Type B pancreatic cell (in vitro differentiated cells): ENCODE measurements at regions not wholly inside any gene's neighbourhood (a gene's known extent, or its start where the extent isn't known, plus 50 kb on each side); places are given as distances from the start of the nearest gene placed in this dataset.

Experiments used
- DNase-seq: peaks from one replicate; pipeline ENCODE4 v3.0.0; 2021; ENCODE audit warnings: mixed read lengths; ENCODE audit not compliant: unreplicated experiment; ENCODE audit errors: extremely low spot score
- H3K27ac Mint-ChIP-seq: 2 replicates; pipeline ENCODE4 v1.8.0; 2021; ENCODE audit warnings: mild to moderate bottlenecking, mixed read lengths
- H3K27me3 Mint-ChIP-seq: 2 replicates; pipeline ENCODE4 v1.8.0; 2021; ENCODE audit warnings: mixed read lengths
- H3K36me3 Mint-ChIP-seq: 2 replicates; pipeline ENCODE4 v1.8.0; 2021; ENCODE audit warnings: mixed read lengths
- H3K4me1 Mint-ChIP-seq: one replicate; pipeline ENCODE4 v1.8.0; 2021; ENCODE audit warnings: mixed read lengths; ENCODE audit not compliant: unreplicated experiment
- H3K4me3 Mint-ChIP-seq: 2 replicates; pipeline ENCODE4 v1.8.0; 2021; ENCODE audit warnings: mild to moderate bottlenecking, mixed read lengths
- H3K9me3 Mint-ChIP-seq: 2 replicates; pipeline ENCODE4 v1.8.0; 2021; ENCODE audit warnings: mixed read lengths
- CTCF ChIP-seq: fragments of 200-600 bp; sonication (generic); conservative IDR thresholded peaks from 2 replicates; pipeline ENCODE4 v1.5.0; 2021; ENCODE audit warnings: antibody characterized with exemption, mild to moderate bottlenecking

DNA sequence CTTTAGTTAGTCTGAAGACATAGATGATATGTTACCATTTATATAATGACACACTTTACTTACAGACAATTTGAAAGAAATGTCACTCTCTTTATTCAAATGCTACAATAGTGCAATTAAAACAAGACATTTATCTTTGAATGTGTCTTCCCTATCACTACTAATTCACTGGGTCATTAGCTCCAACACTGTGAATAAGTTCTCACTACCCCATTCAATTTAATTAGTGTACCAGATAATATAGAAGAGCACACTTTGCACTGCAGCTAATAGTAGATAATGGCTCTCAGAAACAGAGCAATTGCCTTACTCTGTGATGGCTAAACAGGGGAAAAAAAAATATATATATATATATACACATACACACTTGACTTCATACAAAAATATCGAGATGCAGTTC, 497.0 kb downstream of the DTWD2 start:
- H3K4me3 Mint-ChIP-seq, result no peak overlapping the region
- H3K4me1 Mint-ChIP-seq, result peaks cover 5% of the 10 kb centered on the region
- no peak overlapping the region for H3K27ac Mint-ChIP-seq
- no peak for DNase-seq
- H3K27me3 Mint-ChIP-seq, result no peaks in the 10 kb centered on the region
- H3K9me3 Mint-ChIP-seq, result no peaks in the 10 kb centered on the region
- TF ChIP-seq CTCF, result no peak
- H3K36me3 Mint-ChIP-seq, result no peaks in the 10 kb centered on the region

DNA sequence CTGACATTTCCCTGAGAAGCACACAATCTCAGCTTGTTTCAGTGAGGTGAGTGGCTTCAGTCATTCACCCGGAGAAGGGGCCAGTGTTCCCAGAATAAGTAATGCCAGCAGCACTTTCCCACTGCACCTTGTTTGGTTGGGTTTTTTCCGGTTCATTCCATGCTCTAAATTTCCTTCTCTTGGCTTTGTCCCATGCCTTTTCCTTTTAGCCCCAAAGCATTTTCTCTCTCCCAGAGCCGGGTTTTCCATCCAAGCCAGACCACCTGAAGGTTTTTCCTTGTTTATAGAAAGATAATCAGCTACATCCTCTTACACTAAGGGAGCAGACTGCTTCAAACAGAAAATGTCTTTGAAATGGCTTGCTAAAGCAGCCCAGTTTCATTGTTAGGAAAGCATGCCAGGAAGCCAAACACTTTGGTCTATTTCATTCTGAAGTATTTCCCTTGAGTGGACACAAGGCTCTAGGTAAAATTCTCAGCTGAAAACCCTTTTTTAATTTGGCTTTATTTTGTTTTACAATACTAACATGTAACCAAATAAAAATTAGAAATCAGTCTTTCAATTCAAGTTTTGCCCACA, 501.6 kb downstream of the DTWD2 start:
- TF ChIP-seq CTCF, result no peak
- H3K4me3 Mint-ChIP-seq, result no peak overlapping the region
- peaks cover 7% of the 10 kb centered on the region for H3K4me1 Mint-ChIP-seq
- no peaks in the 10 kb centered on the region for H3K27me3 Mint-ChIP-seq
- no peaks in the 10 kb centered on the region for H3K9me3 Mint-ChIP-seq
- H3K36me3 Mint-ChIP-seq, result no peaks in the 10 kb centered on the region
- H3K27ac Mint-ChIP-seq, result no peak overlapping the region
- DNase-seq, result no peak

DNA sequence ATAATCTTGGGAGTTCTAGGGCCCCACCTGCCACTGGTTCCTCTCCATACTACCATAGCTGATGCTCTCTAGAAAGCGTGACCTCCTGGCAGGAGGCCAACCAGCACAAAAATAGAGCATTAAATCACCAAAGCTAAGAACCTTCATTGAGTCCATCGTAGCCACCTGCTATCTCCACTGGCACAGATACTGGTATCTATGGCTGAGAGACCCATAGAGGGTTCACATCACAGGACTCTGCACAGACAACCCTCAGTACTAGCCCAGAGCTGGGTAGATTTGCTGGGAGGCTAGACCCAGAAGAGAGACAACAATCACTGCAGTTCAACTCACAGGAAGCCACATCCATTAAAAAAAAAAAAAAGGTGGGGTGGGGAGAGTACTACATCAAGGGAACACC, 509.1 kb downstream of the DTWD2 start:
- no peaks in the 10 kb centered on the region for H3K4me1 Mint-ChIP-seq
- peaks cover 4% of the 10 kb centered on the region for H3K9me3 Mint-ChIP-seq
- H3K27me3 Mint-ChIP-seq, result no peaks in the 10 kb centered on the region
- H3K4me3 Mint-ChIP-seq, result no peak overlapping the region
- TF ChIP-seq CTCF, result no peak
- no peaks in the 10 kb centered on the region for H3K36me3 Mint-ChIP-seq
- H3K27ac Mint-ChIP-seq, result no peak overlapping the region
- no peak for DNase-seq

DNA sequence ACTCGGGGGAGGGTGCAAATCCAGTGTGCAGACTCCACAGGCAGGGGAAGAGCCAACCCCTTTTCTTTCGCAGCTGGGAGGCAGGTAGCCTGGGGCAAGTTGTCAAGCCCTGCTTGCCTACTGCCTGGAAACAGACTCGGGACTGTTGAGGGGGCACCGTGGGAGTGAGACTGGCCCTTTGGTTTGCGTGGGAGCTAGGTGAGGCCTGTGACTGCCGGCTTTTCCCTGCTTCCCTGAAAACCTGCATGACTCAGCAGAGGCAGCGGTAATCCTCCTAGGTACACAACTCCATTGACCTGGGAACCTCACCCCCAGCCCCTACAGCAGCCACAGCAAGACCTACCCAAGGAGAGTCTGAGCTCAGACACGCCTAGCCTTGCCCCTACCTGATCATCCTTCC, 509.5 kb downstream of the DTWD2 start:
- no peak for TF ChIP-seq CTCF
- Mint-ChIP-seq H3K4me1 (no peaks in the 10 kb centered on the region), H3K36me3 (no peaks in the 10 kb centered on the region), H3K4me3 (no peak overlapping the region), H3K9me3 (peaks cover 4% of the 10 kb centered on the region), H3K27ac (no peak overlapping the region), H3K27me3 (no peaks in the 10 kb centered on the region)
- no peak for DNase-seq

- H3K27me3 Mint-ChIP-seq, result peaks cover 4% of the 10 kb centered on the region
- H3K4me1 Mint-ChIP-seq, result no peaks in the 10 kb centered on the region
- H3K36me3 Mint-ChIP-seq, result no peaks in the 10 kb centered on the region
- TF ChIP-seq CTCF, result no peak
- no peak overlapping the region for H3K4me3 Mint-ChIP-seq
- H3K27ac Mint-ChIP-seq, result no peak overlapping the region
- H3K9me3 Mint-ChIP-seq, result peaks cover 5% of the 10 kb centered on the region
- no peak for DNase-seq
Measured at GRCh38 chr5:118468085-118468484, 520.3 kb downstream of the DTWD2 start.

DNA sequence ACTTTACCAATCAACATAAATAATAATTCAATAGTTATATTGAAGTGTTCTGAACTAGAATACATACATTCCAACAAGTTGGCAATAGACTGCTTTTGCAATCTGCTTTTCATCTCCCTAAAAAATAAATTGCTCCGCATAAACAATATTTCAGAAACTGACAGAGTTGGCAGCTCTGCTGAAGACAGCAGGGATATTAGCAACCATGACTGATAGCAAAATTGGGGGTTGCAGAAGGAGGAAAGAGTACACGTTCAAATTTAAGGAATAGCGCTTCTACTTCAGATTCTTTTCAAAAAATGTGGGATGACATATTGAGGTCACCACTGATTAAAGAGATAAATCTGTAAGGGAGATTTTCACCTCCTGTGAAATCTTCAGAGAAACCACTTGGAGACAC, 521.2 kb downstream of the DTWD2 start:
- H3K4me3 Mint-ChIP-seq, result no peak overlapping the region
- peaks cover 4% of the 10 kb centered on the region for H3K27me3 Mint-ChIP-seq
- no peaks in the 10 kb centered on the region for H3K36me3 Mint-ChIP-seq
- DNase-seq, result no peak
- H3K9me3 Mint-ChIP-seq, result peaks cover 5% of the 10 kb centered on the region
- no peaks in the 10 kb centered on the region for H3K4me1 Mint-ChIP-seq
- no peak overlapping the region for H3K27ac Mint-ChIP-seq
- TF ChIP-seq CTCF, result no peak
